Tibial nerve (tissue), 3 donors: ENCODE measurements at regions not wholly inside any gene's neighbourhood (a gene's known extent, or its start where the extent isn't known, plus 50 kb on each side); places are given as distances from the start of the nearest gene placed in this dataset.

Experiments used
- POLR2A ChIP-seq, 2 donors: fragments of 450-650 bp; IDR thresholded peaks; one replicate each; pipeline ENCODE4 v1.6.1; 2017; ENCODE audit warnings: antibody characterized with exemption in 2 of 2, mild to moderate bottlenecking in 2 of 2, moderate library complexity in 2 of 2
- TF ChIP-seq, protein P1 (sequence below), 5 experiments: fragments of 200-600 bp in 3 of 5; fragments of 450-650 bp in 2 of 5; sonication (generic) in 3 of 5; IDR thresholded peaks; one replicate each; pipeline ENCODE4 v1.5.1; 2016 to 2019; ENCODE audit warnings: antibody characterized with exemption in 5 of 5, mild to moderate bottlenecking in 3 of 5, moderate library complexity in 2 of 5

GRCh38 chr11:122048401-122048800 lies 67.6 kb downstream of the BLID start:
- TF ChIP-seq, protein P1, sequence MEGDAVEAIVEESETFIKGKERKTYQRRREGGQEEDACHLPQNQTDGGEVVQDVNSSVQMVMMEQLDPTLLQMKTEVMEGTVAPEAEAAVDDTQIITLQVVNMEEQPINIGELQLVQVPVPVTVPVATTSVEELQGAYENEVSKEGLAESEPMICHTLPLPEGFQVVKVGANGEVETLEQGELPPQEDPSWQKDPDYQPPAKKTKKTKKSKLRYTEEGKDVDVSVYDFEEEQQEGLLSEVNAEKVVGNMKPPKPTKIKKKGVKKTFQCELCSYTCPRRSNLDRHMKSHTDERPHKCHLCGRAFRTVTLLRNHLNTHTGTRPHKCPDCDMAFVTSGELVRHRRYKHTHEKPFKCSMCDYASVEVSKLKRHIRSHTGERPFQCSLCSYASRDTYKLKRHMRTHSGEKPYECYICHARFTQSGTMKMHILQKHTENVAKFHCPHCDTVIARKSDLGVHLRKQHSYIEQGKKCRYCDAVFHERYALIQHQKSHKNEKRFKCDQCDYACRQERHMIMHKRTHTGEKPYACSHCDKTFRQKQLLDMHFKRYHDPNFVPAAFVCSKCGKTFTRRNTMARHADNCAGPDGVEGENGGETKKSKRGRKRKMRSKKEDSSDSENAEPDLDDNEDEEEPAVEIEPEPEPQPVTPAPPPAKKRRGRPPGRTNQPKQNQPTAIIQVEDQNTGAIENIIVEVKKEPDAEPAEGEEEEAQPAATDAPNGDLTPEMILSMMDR (IDR thresholded peaks at IDR 0.05), result no peak
- TF ChIP-seq POLR2A (IDR thresholded peaks at IDR 0.05), result no peak
